Endothelial cell (in vitro differentiated cells): ENCODE measurements at regions not wholly inside any gene's neighbourhood (a gene's known extent, or its start where the extent isn't known, plus 50 kb on each side); places are given as distances from the start of the nearest gene placed in this dataset.

Experiments used
- DNase-seq: peaks from one replicate; pipeline ENCODE4 v3.0.0; 2021; ENCODE audit warnings: low spot score
- H3K27ac Mint-ChIP-seq: one replicate; pipeline ENCODE4 v1.8.0; 2021; ENCODE audit warnings: mixed read lengths, inconsistent platforms; ENCODE audit not compliant: unreplicated experiment
- H3K27me3 Mint-ChIP-seq: one replicate; pipeline ENCODE4 v1.8.0; 2021; ENCODE audit warnings: mild to moderate bottlenecking, moderate library complexity, mixed read lengths, inconsistent platforms; ENCODE audit not compliant: unreplicated experiment
- H3K36me3 Mint-ChIP-seq: one replicate; pipeline ENCODE4 v1.8.0; 2021; ENCODE audit warnings: mild to moderate bottlenecking, low read depth, mixed read lengths, inconsistent platforms; ENCODE audit not compliant: unreplicated experiment
- H3K4me1 Mint-ChIP-seq: one replicate; pipeline ENCODE4 v1.8.0; 2021; ENCODE audit warnings: mild to moderate bottlenecking, mixed read lengths, inconsistent platforms; ENCODE audit not compliant: unreplicated experiment
- H3K4me3 Mint-ChIP-seq: one replicate; pipeline ENCODE4 v1.8.0; 2021; ENCODE audit warnings: mild to moderate bottlenecking, mixed read lengths, inconsistent platforms; ENCODE audit not compliant: unreplicated experiment
- H3K9me3 Mint-ChIP-seq: one replicate; pipeline ENCODE4 v1.8.0; 2021; ENCODE audit warnings: mixed read lengths, inconsistent platforms; ENCODE audit not compliant: unreplicated experiment
- CTCF ChIP-seq: fragments of 200-600 bp; sonication (generic); IDR thresholded peaks from one replicate; pipeline ENCODE4 v1.5.0; 2021; ENCODE audit warnings: antibody characterized with exemption; ENCODE audit not compliant: unreplicated experiment

- no peaks in the 10 kb centered on the region for H3K9me3 Mint-ChIP-seq
- H3K36me3 Mint-ChIP-seq: no peaks in the 10 kb centered on the region
- no peak for TF ChIP-seq CTCF
- no peak for DNase-seq
- H3K27me3 Mint-ChIP-seq: no peaks in the 10 kb centered on the region
- no peak overlapping the region for H3K4me3 Mint-ChIP-seq
- H3K27ac Mint-ChIP-seq: no peak overlapping the region
- peaks cover 13% of the 10 kb centered on the region for H3K4me1 Mint-ChIP-seq
Observed at GRCh38 chr3:152200476-152201420, 68.0 kb upstream of the MBNL1 start.

DNA sequence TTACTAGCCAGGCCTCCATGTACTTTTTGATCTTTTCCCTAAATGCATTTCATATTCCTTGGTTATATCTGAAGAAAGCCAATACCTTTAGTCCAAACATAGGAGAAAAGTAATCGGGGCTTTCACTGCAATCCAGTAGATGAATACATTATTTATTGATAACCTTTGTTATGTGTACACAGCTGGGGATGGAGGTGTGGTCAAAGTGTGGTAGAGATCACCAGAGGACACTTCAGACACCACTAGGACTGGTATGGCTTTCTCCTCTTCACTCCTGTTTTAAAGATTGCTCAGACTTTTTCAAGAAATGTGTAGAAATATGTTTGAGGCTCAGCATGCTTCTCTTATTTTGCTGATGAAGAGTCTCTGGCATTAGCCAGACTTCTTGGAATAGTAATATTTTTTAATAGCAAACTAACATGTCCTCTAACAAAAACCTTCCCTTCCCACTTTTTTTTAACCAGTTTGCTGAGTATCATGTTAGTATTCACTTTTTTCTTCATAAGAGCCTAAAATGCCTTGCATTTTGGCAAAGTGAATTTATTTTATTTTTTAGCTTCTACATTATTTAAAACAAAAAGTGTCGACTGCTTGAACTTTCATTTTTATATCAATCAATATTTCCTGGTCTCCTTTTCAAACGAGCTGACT lies 65.6 kb upstream of the MBNL1 start:
- DNase-seq: no peak
- Mint-ChIP-seq H3K27ac (no peak overlapping the region), H3K27me3 (no peaks in the 10 kb centered on the region), H3K9me3 (no peaks in the 10 kb centered on the region), H3K36me3 (no peaks in the 10 kb centered on the region), H3K4me1 (peaks cover 19% of the 10 kb centered on the region), H3K4me3 (no peak overlapping the region)
- TF ChIP-seq CTCF: no peak

GRCh38 chr3:152203652-152204051 lies 65.1 kb upstream of the MBNL1 start:
- Mint-ChIP-seq H3K4me3 (no peak overlapping the region), H3K27ac (no peak overlapping the region)

DNA sequence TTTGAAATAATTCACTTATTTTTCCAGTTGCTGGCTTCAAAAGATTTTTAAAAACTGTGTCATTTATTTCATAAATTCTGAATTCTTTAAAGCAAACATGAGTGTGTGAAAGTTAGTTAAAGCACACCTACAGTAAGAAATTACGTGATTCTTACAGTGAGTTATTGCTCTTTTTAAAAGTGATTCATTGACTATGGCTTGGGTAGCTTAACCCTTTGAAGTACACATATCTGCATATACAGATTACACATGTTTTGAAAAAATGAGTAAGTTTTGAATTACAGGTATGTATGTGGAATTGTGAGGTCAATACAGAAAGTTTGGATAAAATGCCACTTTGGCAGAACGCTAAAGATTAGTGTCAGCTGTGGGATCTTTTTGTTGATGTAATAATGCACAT lies 64.5 kb upstream of the MBNL1 start:
- Mint-ChIP-seq H3K27ac (no peak overlapping the region), H3K9me3 (no peaks in the 10 kb centered on the region), H3K4me3 (no peak overlapping the region), H3K36me3 (no peaks in the 10 kb centered on the region), H3K27me3 (no peaks in the 10 kb centered on the region), H3K4me1 (peaks cover 19% of the 10 kb centered on the region)
- TF ChIP-seq CTCF: no peak
- DNase-seq: no peak

More at GRCh38 chr3:152203652-152204051, 65.1 kb upstream of the MBNL1 start:
- DNase-seq: no peak
- Mint-ChIP-seq H3K9me3 (no peaks in the 10 kb centered on the region), H3K27me3 (no peaks in the 10 kb centered on the region), H3K4me1 (peaks cover 19% of the 10 kb centered on the region), H3K36me3 (no peaks in the 10 kb centered on the region)
- TF ChIP-seq CTCF: no peak
